Neural cell (in vitro differentiated cells): ENCODE measurements at regions not wholly inside any gene's neighbourhood (a gene's known extent, or its start where the extent isn't known, plus 50 kb on each side); places are given as distances from the start of the nearest gene placed in this dataset.

Experiments
- EZH2 ChIP-seq: fragments of 200-600, 300-800 bp; shearing (Covaris generic), sonication (generic); IDR thresholded peaks from 2 replicates; pipeline ENCODE4 v1.6.1; 2014; ENCODE audit warnings: antibody characterized with exemption, low read length, borderline replicate concordance, mild to moderate bottlenecking; ENCODE audit not compliant: insufficient read depth, poor library complexity, severe bottlenecking
- MXI1 ChIP-seq: fragments of 450-650 bp; conservative IDR thresholded peaks from 2 replicates; pipeline ENCODE4 v1.6.1; 2014; ENCODE audit warnings: antibody characterized with exemption, mild to moderate bottlenecking; ENCODE audit not compliant: poor library complexity, severe bottlenecking
- POLR2AphosphoS5 ChIP-seq: IDR thresholded peaks from 2 replicates; pipeline ENCODE4 v1.6.1; 2012
- TAF1 ChIP-seq: IDR thresholded peaks from 2 replicates; pipeline ENCODE4 v1.6.1; 2012; ENCODE audit warnings: low read depth
- TF ChIP-seq, protein P1 (sequence below): IDR thresholded peaks from 2 replicates; pipeline ENCODE4 v1.6.1; 2012; ENCODE audit warnings: borderline replicate concordance
- TF ChIP-seq, protein P2 (sequence below): fragments of 450-650 bp; IDR thresholded peaks from 2 replicates; pipeline ENCODE4 v1.5.1; 2014; ENCODE audit warnings: antibody characterized with exemption, mild to moderate bottlenecking, moderate library complexity; ENCODE audit not compliant: poor library complexity, severe bottlenecking

DNA sequence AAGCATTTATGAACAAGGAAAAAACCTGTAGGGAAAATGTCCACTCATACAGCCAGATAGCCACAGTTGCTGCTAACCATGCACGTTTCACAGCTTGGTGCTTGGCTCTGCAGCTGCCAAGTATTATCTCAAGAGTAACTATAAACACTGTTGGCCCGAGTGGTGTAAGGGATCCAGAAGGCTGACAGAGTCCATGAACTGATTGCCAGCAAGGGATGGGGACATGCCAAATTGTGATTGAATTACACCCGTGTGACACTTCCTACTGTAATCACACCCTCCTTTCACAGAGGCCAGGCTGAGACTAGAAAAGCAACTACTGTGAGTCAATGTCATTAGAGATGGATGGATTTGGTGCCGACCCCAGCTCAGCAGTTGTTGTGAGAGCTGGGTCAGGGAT, 223.9 kb upstream of the ANKRD50 start:
- TF ChIP-seq, protein P1, sequence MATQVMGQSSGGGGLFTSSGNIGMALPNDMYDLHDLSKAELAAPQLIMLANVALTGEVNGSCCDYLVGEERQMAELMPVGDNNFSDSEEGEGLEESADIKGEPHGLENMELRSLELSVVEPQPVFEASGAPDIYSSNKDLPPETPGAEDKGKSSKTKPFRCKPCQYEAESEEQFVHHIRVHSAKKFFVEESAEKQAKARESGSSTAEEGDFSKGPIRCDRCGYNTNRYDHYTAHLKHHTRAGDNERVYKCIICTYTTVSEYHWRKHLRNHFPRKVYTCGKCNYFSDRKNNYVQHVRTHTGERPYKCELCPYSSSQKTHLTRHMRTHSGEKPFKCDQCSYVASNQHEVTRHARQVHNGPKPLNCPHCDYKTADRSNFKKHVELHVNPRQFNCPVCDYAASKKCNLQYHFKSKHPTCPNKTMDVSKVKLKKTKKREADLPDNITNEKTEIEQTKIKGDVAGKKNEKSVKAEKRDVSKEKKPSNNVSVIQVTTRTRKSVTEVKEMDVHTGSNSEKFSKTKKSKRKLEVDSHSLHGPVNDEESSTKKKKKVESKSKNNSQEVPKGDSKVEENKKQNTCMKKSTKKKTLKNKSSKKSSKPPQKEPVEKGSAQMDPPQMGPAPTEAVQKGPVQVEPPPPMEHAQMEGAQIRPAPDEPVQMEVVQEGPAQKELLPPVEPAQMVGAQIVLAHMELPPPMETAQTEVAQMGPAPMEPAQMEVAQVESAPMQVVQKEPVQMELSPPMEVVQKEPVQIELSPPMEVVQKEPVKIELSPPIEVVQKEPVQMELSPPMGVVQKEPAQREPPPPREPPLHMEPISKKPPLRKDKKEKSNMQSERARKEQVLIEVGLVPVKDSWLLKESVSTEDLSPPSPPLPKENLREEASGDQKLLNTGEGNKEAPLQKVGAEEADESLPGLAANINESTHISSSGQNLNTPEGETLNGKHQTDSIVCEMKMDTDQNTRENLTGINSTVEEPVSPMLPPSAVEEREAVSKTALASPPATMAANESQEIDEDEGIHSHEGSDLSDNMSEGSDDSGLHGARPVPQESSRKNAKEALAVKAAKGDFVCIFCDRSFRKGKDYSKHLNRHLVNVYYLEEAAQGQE = no peak
- TF ChIP-seq POLR2AphosphoS5 (no peak), TAF1 (no peak), EZH2 (no peak), MXI1 (no peak)
- TF ChIP-seq, protein P2, sequence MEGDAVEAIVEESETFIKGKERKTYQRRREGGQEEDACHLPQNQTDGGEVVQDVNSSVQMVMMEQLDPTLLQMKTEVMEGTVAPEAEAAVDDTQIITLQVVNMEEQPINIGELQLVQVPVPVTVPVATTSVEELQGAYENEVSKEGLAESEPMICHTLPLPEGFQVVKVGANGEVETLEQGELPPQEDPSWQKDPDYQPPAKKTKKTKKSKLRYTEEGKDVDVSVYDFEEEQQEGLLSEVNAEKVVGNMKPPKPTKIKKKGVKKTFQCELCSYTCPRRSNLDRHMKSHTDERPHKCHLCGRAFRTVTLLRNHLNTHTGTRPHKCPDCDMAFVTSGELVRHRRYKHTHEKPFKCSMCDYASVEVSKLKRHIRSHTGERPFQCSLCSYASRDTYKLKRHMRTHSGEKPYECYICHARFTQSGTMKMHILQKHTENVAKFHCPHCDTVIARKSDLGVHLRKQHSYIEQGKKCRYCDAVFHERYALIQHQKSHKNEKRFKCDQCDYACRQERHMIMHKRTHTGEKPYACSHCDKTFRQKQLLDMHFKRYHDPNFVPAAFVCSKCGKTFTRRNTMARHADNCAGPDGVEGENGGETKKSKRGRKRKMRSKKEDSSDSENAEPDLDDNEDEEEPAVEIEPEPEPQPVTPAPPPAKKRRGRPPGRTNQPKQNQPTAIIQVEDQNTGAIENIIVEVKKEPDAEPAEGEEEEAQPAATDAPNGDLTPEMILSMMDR = no peak
